ENCODE measurements at regions not wholly inside any gene's neighbourhood (a gene's known extent, or its start where the extent isn't known, plus 50 kb on each side); places are given as distances from the start of the nearest gene placed in this dataset.

DNA sequence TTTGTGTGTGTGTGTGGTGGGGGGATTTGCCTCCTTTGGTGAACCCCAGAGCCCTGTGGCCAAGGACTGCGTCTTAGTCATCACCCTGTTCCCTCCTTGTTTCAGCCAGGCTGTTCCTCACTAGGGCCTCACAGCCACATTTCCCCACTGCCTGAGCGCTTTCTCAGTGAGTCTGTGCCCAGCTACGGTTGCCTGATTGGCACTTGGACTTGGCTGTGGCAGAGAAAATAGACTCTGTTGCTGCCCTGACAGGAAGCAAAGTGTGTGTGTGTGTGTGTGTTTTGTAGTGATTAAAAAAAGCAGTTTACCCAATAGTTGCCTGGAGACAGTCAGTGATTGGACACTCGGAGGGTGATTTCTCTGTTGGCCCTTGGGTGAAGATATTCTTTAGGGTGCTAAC lies 113.0 kb downstream of the UCHL1 start:
- peaks cover 9 to 43% (median 18%) of the 10 kb centered on the region in 4 donors for H3K4me1 ChIP-seq

DNA sequence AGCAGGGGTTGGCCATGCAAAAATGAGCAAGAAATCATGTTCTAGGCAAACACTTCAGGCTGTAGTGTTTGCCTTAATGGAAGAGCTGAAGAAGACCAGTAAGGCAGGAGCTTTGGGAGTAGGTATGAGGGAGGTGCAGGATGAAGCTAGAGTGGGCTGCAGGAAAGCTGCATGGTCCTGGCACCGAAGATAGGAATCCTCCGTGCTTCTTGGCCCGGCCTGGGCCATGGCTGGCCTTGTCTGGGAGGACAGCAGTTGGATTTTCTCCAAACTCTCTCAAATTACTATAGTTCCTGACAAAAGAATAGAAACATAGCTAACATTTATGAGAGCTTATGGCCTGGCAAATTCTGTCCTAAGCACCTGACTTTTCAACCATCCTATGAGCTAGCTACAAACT lies 116.5 kb downstream of the UCHL1 start:
- DNase-seq (ENCODE audit: extremely low spot score), result no peak
- no peaks in the 10 kb centered on the region for H3K9me3 ChIP-seq
- WGBS, result 74% methylated on average over 3 of the region's 3 CpGs
- H3K27me3 ChIP-seq, result no peaks in the 10 kb centered on the region
- peaks cover 4 to 37% (median 18%) of the 10 kb centered on the region in 4 donors for H3K4me1 ChIP-seq
- H3K27ac ChIP-seq (replicated peaks in 1 of 4), result no peak overlapping the region
- TF ChIP-seq, protein P1, sequence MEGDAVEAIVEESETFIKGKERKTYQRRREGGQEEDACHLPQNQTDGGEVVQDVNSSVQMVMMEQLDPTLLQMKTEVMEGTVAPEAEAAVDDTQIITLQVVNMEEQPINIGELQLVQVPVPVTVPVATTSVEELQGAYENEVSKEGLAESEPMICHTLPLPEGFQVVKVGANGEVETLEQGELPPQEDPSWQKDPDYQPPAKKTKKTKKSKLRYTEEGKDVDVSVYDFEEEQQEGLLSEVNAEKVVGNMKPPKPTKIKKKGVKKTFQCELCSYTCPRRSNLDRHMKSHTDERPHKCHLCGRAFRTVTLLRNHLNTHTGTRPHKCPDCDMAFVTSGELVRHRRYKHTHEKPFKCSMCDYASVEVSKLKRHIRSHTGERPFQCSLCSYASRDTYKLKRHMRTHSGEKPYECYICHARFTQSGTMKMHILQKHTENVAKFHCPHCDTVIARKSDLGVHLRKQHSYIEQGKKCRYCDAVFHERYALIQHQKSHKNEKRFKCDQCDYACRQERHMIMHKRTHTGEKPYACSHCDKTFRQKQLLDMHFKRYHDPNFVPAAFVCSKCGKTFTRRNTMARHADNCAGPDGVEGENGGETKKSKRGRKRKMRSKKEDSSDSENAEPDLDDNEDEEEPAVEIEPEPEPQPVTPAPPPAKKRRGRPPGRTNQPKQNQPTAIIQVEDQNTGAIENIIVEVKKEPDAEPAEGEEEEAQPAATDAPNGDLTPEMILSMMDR (IDR thresholded peaks at IDR 0.05), result no peak
- TF ChIP-seq POLR2A (IDR thresholded peaks at IDR 0.05; ENCODE audit: low read depth), result no peak
- no peak for TF ChIP-seq EP300 (IDR thresholded peaks at IDR 0.05)
- no peak for TF ChIP-seq POLR2AphosphoS5 (IDR thresholded peaks at IDR 0.05)
- no peaks in the 10 kb centered on the region for H3K36me3 ChIP-seq
- no peak overlapping the region for H3K4me3 ChIP-seq
- intact Hi-C loops (cut with DNase I), result no loop called here

More for the DNA sequence above, 113.0 kb downstream of the UCHL1 start:
- Histone ChIP-seq H3K4me3 (no peak overlapping the region), H3K27me3 (no peaks in the 10 kb centered on the region), H3K36me3 (no peaks in the 10 kb centered on the region), H3K9me3 (no peaks in the 10 kb centered on the region), H3K27ac (replicated peaks in 1 of 4) (no peak overlapping the region)
- intact Hi-C loops (cut with DNase I), result no loop called here
- DNase-seq (ENCODE audit: extremely low spot score), result no peak
- TF ChIP-seq POLR2AphosphoS5 (IDR thresholded peaks at IDR 0.05), result no peak
- TF ChIP-seq EP300 (IDR thresholded peaks at IDR 0.05), result no peak
- TF ChIP-seq, protein P1 (IDR thresholded peaks at IDR 0.05), result no peak
- no peak for TF ChIP-seq POLR2A (IDR thresholded peaks at IDR 0.05; ENCODE audit: low read depth)
- WGBS, result 60% methylated on average over 4 of the region's 4 CpGs

DNA sequence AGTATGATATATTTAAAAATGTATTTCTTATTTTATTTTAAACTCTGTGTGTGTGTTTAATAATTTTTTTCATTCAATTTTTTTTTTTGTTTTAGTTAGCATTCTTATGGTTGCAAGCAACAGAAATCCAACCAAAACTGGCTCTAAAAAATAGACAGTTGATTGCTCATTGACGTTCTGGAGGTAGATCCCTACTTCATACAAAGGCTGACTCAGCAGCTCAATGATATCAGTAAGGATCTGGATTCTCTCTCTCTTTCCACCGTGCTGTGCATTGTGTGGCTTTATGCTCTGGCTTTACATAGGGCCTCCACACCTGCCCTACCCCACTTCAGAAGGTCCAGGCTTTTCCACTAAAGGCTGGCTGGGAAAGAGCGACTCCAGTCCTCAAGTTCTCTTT lies 117.8 kb downstream of the UCHL1 start:
- no peak overlapping the region for H3K4me3 ChIP-seq
- intact Hi-C loops (cut with DNase I), result no loop called here
- WGBS, result 54% methylated on average over 3 of the region's 3 CpGs
- peak; percentile 17 for DNase-seq (ENCODE audit: extremely low spot score)
- H3K4me1 ChIP-seq, result peaks cover 4 to 31% (median 12%) of the 10 kb centered on the region in 4 donors
- no peaks in the 10 kb centered on the region for H3K36me3 ChIP-seq
- TF ChIP-seq POLR2A (IDR thresholded peaks at IDR 0.05; ENCODE audit: low read depth) (no peak), POLR2AphosphoS5 (IDR thresholded peaks at IDR 0.05) (no peak), EP300 (IDR thresholded peaks at IDR 0.05) (no peak)
- TF ChIP-seq, protein P1 (IDR thresholded peaks at IDR 0.05), result no peak
- H3K9me3 ChIP-seq, result peaks cover 0 to 8% (median 3%) of the 10 kb centered on the region in 4 donors
- H3K27ac ChIP-seq (replicated peaks in 1 of 4), result no peak overlapping the region
- H3K27me3 ChIP-seq, result no peaks in the 10 kb centered on the region

GRCh38 chr4:41375561-41375960 lies 118.8 kb downstream of the UCHL1 start:
- TF ChIP-seq EP300 (IDR thresholded peaks at IDR 0.05) (no peak), POLR2A (IDR thresholded peaks at IDR 0.05; ENCODE audit: low read depth) (no peak), POLR2AphosphoS5 (IDR thresholded peaks at IDR 0.05) (no peak)
- TF ChIP-seq, protein P1 (IDR thresholded peaks at IDR 0.05), result no peak
- H3K27ac ChIP-seq (replicated peaks in 1 of 4), result no peak overlapping the region
- H3K36me3 ChIP-seq, result no peaks in the 10 kb centered on the region
- no peaks in the 10 kb centered on the region for H3K27me3 ChIP-seq
- no peak overlapping the region for H3K4me3 ChIP-seq
- H3K4me1 ChIP-seq, result peaks cover 10 to 39% (median 14%) of the 10 kb centered on the region in 4 donors
- intact Hi-C loops (cut with DNase I), result no loop called here
- H3K9me3 ChIP-seq, result peaks cover 0 to 8% (median 3%) of the 10 kb centered on the region in 4 donors
- WGBS, result 81% methylated on average over 7 of the region's 7 CpGs
- no peak for DNase-seq (ENCODE audit: extremely low spot score)

DNA sequence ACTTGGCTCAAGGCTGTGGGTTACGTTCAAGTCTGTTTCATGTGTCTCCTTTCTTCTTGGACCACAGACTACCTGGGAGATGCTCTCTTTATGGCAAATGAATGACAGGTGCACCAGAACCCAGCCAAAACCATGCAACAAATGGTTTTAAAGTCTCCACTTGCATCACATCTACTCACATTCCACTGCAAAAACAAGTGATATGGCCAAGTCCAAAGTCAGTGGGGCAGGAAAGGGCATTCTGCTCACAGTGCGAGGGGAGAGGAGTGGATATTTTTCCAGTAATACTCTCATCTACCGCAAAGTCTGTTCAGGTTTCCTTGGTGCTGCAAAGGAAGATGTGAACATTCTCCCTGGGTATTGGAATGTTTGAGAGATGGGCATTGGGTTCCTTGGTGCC lies 120.5 kb downstream of the UCHL1 start:
- Histone ChIP-seq H3K27me3 (no peaks in the 10 kb centered on the region), H3K4me1 (peaks cover 26 to 42% (median 29%) of the 10 kb centered on the region in 4 donors), H3K27ac (replicated peaks in 1 of 4) (no peak overlapping the region), H3K4me3 (no peak overlapping the region), H3K36me3 (no peaks in the 10 kb centered on the region), H3K9me3 (peaks cover 0 to 8% (median 3%) of the 10 kb centered on the region in 4 donors)
- intact Hi-C loops (cut with DNase I), result no loop called here
- TF ChIP-seq POLR2A (IDR thresholded peaks at IDR 0.05; ENCODE audit: low read depth) (no peak), EP300 (IDR thresholded peaks at IDR 0.05) (no peak), POLR2AphosphoS5 (IDR thresholded peaks at IDR 0.05) (no peak)
- TF ChIP-seq, protein P1 (IDR thresholded peaks at IDR 0.05), result no peak
- 97% methylated on average over 3 of the region's 3 CpGs for WGBS
- DNase-seq (ENCODE audit: extremely low spot score), result peak; percentile 70

All from esophagus muscularis mucosa (tissue), 4 donors.